HuH-7.5 (cell line): ENCODE measurements at regions not wholly inside any gene's neighbourhood (a gene's known extent, or its start where the extent isn't known, plus 50 kb on each side); places are given as distances from the start of the nearest gene placed in this dataset.

Experiments
- DNase-seq: peaks from one replicate; pipeline ENCODE4 v3.0.0; 2011; ENCODE audit warnings: low spot score

- no peak for DNase-seq
Measured at GRCh38 chr10:4775808-4776207, 50.2 kb upstream of the AKR1E2 start.

- DNase-seq: no peak
Measured at GRCh38 chr10:4772202-4772570, 53.8 kb upstream of the AKR1E2 start.

GRCh38 chr10:4771554-4772201, 54.3 kb upstream of the AKR1E2 start:
- DNase-seq: no peak

GRCh38 chr10:4770801-4771553, 55.0 kb upstream of the AKR1E2 start:
- peak; percentile 15 for DNase-seq

GRCh38 chr10:4768416-4768815, 57.6 kb upstream of the AKR1E2 start:
- no peak for DNase-seq

GRCh38 chr10:4767033-4767814, 58.8 kb upstream of the AKR1E2 start:
- no peak for DNase-seq

- no peak for DNase-seq
Measured at GRCh38 chr10:4766454-4766853, 59.6 kb upstream of the AKR1E2 start.

GRCh38 chr10:4765428-4765827, 60.6 kb upstream of the AKR1E2 start:
- DNase-seq: no peak

- DNase-seq: no peak
Measured at GRCh38 chr10:4763960-4764428, 62.0 kb upstream of the AKR1E2 start.

- DNase-seq: no peak
Measured at GRCh38 chr10:4763513-4763912, 62.5 kb upstream of the AKR1E2 start.

GRCh38 chr10:4758256-4758655, 67.8 kb upstream of the AKR1E2 start:
- DNase-seq: no peak

GRCh38 chr10:4755286-4755989, 70.6 kb upstream of the AKR1E2 start:
- DNase-seq: no peak

- DNase-seq: no peak
Measured at GRCh38 chr10:4754143-4754542, 71.9 kb upstream of the AKR1E2 start.

GRCh38 chr10:4751211-4751610, 74.8 kb upstream of the AKR1E2 start:
- DNase-seq: no peak

- DNase-seq: no peak
Measured at GRCh38 chr10:4749271-4749574, 76.8 kb upstream of the AKR1E2 start.

- DNase-seq: no peak
Measured at GRCh38 chr10:4748491-4749270, 77.3 kb upstream of the AKR1E2 start.

- no peak for DNase-seq
Measured at GRCh38 chr10:4742217-4742616, 83.8 kb upstream of the AKR1E2 start.

GRCh38 chr10:4740471-4740870, 85.5 kb upstream of the AKR1E2 start:
- DNase-seq: no peak

GRCh38 chr10:4736608-4737007, 89.4 kb upstream of the AKR1E2 start:
- no peak for DNase-seq

- no peak for DNase-seq
Measured at GRCh38 chr10:4736183-4736582, 89.8 kb upstream of the AKR1E2 start.

GRCh38 chr10:4733843-4734224, 92.2 kb upstream of the AKR1E2 start:
- no peak for DNase-seq
